HepG2 (cell line): ENCODE measurements at regions not wholly inside any gene's neighbourhood (a gene's known extent, or its start where the extent isn't known, plus 50 kb on each side); places are given as distances from the start of the nearest gene placed in this dataset.

Source experiments
- ATAC-seq: fragments of 200-7000 bp; cut with Tn5 transposase; 3 replicates; pipeline ENCODE4 v1.9.1; 2020; ENCODE audit warnings: mild to moderate bottlenecking, moderate library complexity
- BruUV-seq: library from RNA; stranded (reverse); fragments of 400-500 nt; replicated peaks from 2 replicates; lab custom pipeline; 2021; lab: Mats Ljungman, UMichigan
- CTCF ChIA-PET: fragments of 300-600 bp; formaldehyde crosslinking; extraction: SDS; loops from one replicate; lab custom pipeline; 2021; ENCODE audit warnings: low total read pairs, inconsistent platforms, low intra/inter-chr PET ratio; lab: Yijun Ruan, JAX
- POLR2A ChIA-PET: fragments of 350-600 bp; sonication (Branson Sonifier 250); formaldehyde crosslinking; loops from one replicate; lab custom pipeline; 2020; ENCODE audit warnings: antibody characterized with exemption, inconsistent platforms; lab: Yijun Ruan, JAX
- DNase-seq: peaks from one replicate; pipeline ENCODE4 v3.0.0-alpha.2; 2015; ENCODE audit warnings: low spot score
- FAIRE-seq: peaks from 3 replicates; lab custom pipeline; 2011; peaks lifted over from hg19 to GRCh38; lab: Jason Lieb, UNC
- H2AFZ ChIP-seq: one replicate; pipeline ENCODE4 v1.6.1; 2011; ENCODE audit warnings: low read length, inconsistent platforms
- H3K27ac ChIP-seq: fragments of 300-600 bp; 3 replicates; pipeline ENCODE4 v1.8.0; 2011; ENCODE audit warnings: mixed run types, mild to moderate bottlenecking, mixed read lengths, low read length, inconsistent platforms; ENCODE audit not compliant: insufficient read depth; ENCODE audit errors: extremely low read length
- H3K27me3 ChIP-seq, 2 experiments: fragments of 200-600 bp in 1 of 2; 2 replicates in 1 of 2; 3 replicates in 1 of 2; pipeline versions ENCODE4 v1.6.0 to v1.8.0; 2011; ENCODE audit warnings: low read length in 2 of 2, mild to moderate bottlenecking in 2 of 2, moderate library complexity in 2 of 2, inconsistent platforms in 1 of 2; ENCODE audit not compliant: insufficient read depth in 2 of 2, control insufficient read depth in 1 of 2
- H3K36me3 ChIP-seq, 2 experiments: fragments of 200-600 bp in 1 of 2; replicated peaks in 1 of 2; 2 replicates in 1 of 2; 3 replicates in 1 of 2; pipeline versions ENCODE4 v1.5.1 to v1.8.0; 2011; ENCODE audit warnings: low read length in 2 of 2, inconsistent platforms in 1 of 2; ENCODE audit not compliant: insufficient read depth in 2 of 2, control insufficient read depth in 1 of 2
- H3K4me1 ChIP-seq: 2 replicates; pipeline ENCODE4 v1.5.1; 2012; ENCODE audit warnings: low read length, inconsistent platforms; ENCODE audit not compliant: insufficient read depth
- H3K4me2 ChIP-seq: 2 replicates; pipeline ENCODE4 v1.6.0; 2011; ENCODE audit warnings: low read depth, low read length, inconsistent platforms
- H3K4me3 ChIP-seq, 3 experiments: fragments of 200-600 bp in 1 of 3; sonication (generic), shearing (Covaris generic) in 1 of 3; replicated peaks in 1 of 3; 2 replicates each; pipeline ENCODE4 v1.5.1; 2011 to 2016; ENCODE audit warnings: low read length in 3 of 3, inconsistent platforms in 2 of 3, low read depth in 2 of 3, mild to moderate bottlenecking in 2 of 3, control low read depth in 1 of 3, mixed read lengths in 1 of 3; ENCODE audit not compliant: insufficient read depth in 1 of 3
- H3K79me2 ChIP-seq: one replicate; pipeline ENCODE4 v1.6.1; 2011; ENCODE audit warnings: low read length, inconsistent platforms; ENCODE audit not compliant: insufficient read depth
- H3K9ac ChIP-seq: 2 replicates; pipeline ENCODE4 v1.6.0; 2011; ENCODE audit warnings: mild to moderate bottlenecking, low read depth, low read length, inconsistent platforms; ENCODE audit not compliant: insufficient read depth
- H3K9me3 ChIP-seq: 2 replicates; pipeline ENCODE4 v1.5.1; 2012; ENCODE audit warnings: mild to moderate bottlenecking, low read length
- H4K20me1 ChIP-seq: 2 replicates; pipeline ENCODE4 v1.6.0; 2011; ENCODE audit warnings: inconsistent platforms, mild to moderate bottlenecking, low read length, moderate library complexity; ENCODE audit not compliant: insufficient read depth
- ARHGAP35 ChIP-seq: sonication (generic); formaldehyde crosslinking; IDR thresholded peaks from 2 replicates; pipeline ENCODE4 v1.9.0; 2022; ENCODE audit warnings: mild to moderate bottlenecking, inconsistent platforms, moderate library complexity, missing genetic modification reagents, borderline replicate concordance
- BRD4 ChIP-seq: sonication (generic); formaldehyde crosslinking; IDR thresholded peaks from 2 replicates; pipeline ENCODE4 v1.4.0; 2020; ENCODE audit warnings: missing genetic modification reagents
- KLF12 ChIP-seq: sonication (generic); formaldehyde crosslinking; IDR thresholded peaks from 2 replicates; pipeline ENCODE4 v1.4.0; 2020; ENCODE audit warnings: missing genetic modification reagents, borderline replicate concordance
- LBX2 ChIP-seq: sonication (generic); formaldehyde crosslinking; IDR thresholded peaks from 2 replicates; pipeline ENCODE4 v1.5.0; 2020; ENCODE audit warnings: missing genetic modification reagents, mild to moderate bottlenecking, borderline replicate concordance
- MEIS2 ChIP-seq: sonication (generic); formaldehyde crosslinking; IDR thresholded peaks from 2 replicates; pipeline ENCODE4 v1.9.0; 2021; ENCODE audit warnings: mild to moderate bottlenecking, missing genetic modification reagents
- MNT ChIP-seq: fragments of 450-650 bp; IDR thresholded peaks from 2 replicates; pipeline ENCODE4 v1.6.1; 2016
- PHF5A ChIP-seq: IDR thresholded peaks from one replicate; pipeline ENCODE4 v1.6.1; 2018; ENCODE audit warnings: low read depth, missing genetic modification reagents; ENCODE audit not compliant: unreplicated experiment
- ZNF124 ChIP-seq: sonication (generic); formaldehyde crosslinking; IDR thresholded peaks from 2 replicates; pipeline ENCODE4 v1.4.0; 2020; ENCODE audit warnings: missing genetic modification reagents
- ZNF30 ChIP-seq: sonication (generic); formaldehyde crosslinking; IDR thresholded peaks from 2 replicates; pipeline ENCODE4 v1.5.0; 2020; ENCODE audit warnings: mild to moderate bottlenecking, missing genetic modification reagents
- ZNF543 ChIP-seq: sonication (generic); formaldehyde crosslinking; IDR thresholded peaks from 2 replicates; pipeline ENCODE4 v1.4.0; 2020; ENCODE audit warnings: mild to moderate bottlenecking, missing genetic modification reagents
- ZNF891 ChIP-seq: sonication (generic); formaldehyde crosslinking; IDR thresholded peaks from 2 replicates; pipeline ENCODE4 v1.5.0; 2020; ENCODE audit warnings: mild to moderate bottlenecking, missing genetic modification reagents
- in situ Hi-C: cut with HindIII; loops from 2 replicates; pipeline ENCODE4 v1.10.0; 2017; ENCODE audit warnings: low pct_unique_long_range_greater_than_20kb; ENCODE audit not compliant: extremely low pct_ligation_motif_present
- intact Hi-C: fragments of 100-400 bp; cut with micrococcal nuclease; formaldehyde crosslinking; loops from one replicate; pipeline ENCODE4 v1.10.0; 2022; ENCODE audit not compliant: unreplicated experiment

- ChIA-PET CTCF (no interaction called here), POLR2A (no interaction called here)
- Histone ChIP-seq H3K79me2 (no peaks in the 10 kb centered on the region), H3K4me3 (no peak overlapping the region), H3K9me3 (no peaks in the 10 kb centered on the region), H2AFZ (no peak overlapping the region), H3K9ac (no peak overlapping the region), H3K4me2 (no peak overlapping the region), H3K27me3 (no peaks in the 10 kb centered on the region)
- intact Hi-C loops: no loop called here
- no TSS peak for BruUV-seq
- no peak for TF ChIP-seq BRD4 (CRISPR knock-in tag)
- no peak for TF ChIP-seq ZNF891 (CRISPR knock-in tag)
- no peak for TF ChIP-seq MEIS2 (CRISPR knock-in tag)
- TF ChIP-seq LBX2: no peak
- no peak for TF ChIP-seq ZNF30 (CRISPR knock-in tag)
- no peak for TF ChIP-seq ZNF543 (CRISPR knock-in tag)
- TF ChIP-seq PHF5A (CRISPR knock-in tag): no peak
- TF ChIP-seq ZNF124 (CRISPR knock-in tag): no peak
- TF ChIP-seq KLF12 (CRISPR knock-in tag): no peak
- TF ChIP-seq MNT: no peak
- no peak for TF ChIP-seq ARHGAP35 (CRISPR knock-in tag)
- TF ChIP-seq, all 625 proteins: peak for 0
- H3K4me1 ChIP-seq: no peaks in the 10 kb centered on the region
- DNase-seq (no peak), FAIRE-seq (no peak), ATAC-seq (no peak)
- H3K27ac ChIP-seq: no peak overlapping the region
- no peaks in the 10 kb centered on the region for H4K20me1 ChIP-seq
- no peaks in the 10 kb centered on the region for H3K36me3 ChIP-seq
- in situ Hi-C loops: no loop called here
These were observed 361.8 kb downstream of the EPHA7 start for GRCh38 chr6:93057584-93057983.
